ENCODE measurements at regions not wholly inside any gene's neighbourhood (a gene's known extent, or its start where the extent isn't known, plus 50 kb on each side); places are given as distances from the start of the nearest gene placed in this dataset.

GRCh38 chr1:90411185-90411584, 305.9 kb downstream of the BARHL2 start:
- no peaks in the 10 kb centered on the region for H3K27me3 ChIP-seq
- H3K27ac ChIP-seq, result no peak overlapping the region
- no peak overlapping the region for H3K4me3 ChIP-seq
- H3K9me3 ChIP-seq, result peaks cover 0 to 11% (median 0%) of the 10 kb centered on the region in 3 donors
- H3K4me1 ChIP-seq, result no peaks in the 10 kb centered on the region
- TF ChIP-seq EP300 (IDR thresholded peaks at IDR 0.05) (no peak), POLR2A (IDR thresholded peaks at IDR 0.05) (no peak), CTCF (IDR thresholded peaks at IDR 0.05) (no peak), POLR2AphosphoS5 (IDR thresholded peaks at IDR 0.05) (no peak)
- H3K36me3 ChIP-seq, result no peaks in the 10 kb centered on the region
- ATAC-seq, result no peak
- 74 to 100% methylated on average over 1 to 3 of the region's 3 CpGs for WGBS, 2 donors (ENCODE audit: low coverage in 1 of 2)

- no peaks in the 10 kb centered on the region for H3K36me3 ChIP-seq
- no peaks in the 10 kb centered on the region for H3K4me1 ChIP-seq
- no peak for ATAC-seq
- H3K9me3 ChIP-seq, result no peaks in the 10 kb centered on the region
- 83 to 92% methylated on average over 2 to 3 of the region's 3 CpGs for WGBS, 2 donors (ENCODE audit: low coverage in 1 of 2)
- H3K27ac ChIP-seq, result no peak overlapping the region
- H3K4me3 ChIP-seq, result no peak overlapping the region
- H3K27me3 ChIP-seq, result no peaks in the 10 kb centered on the region
- TF ChIP-seq POLR2AphosphoS5 (IDR thresholded peaks at IDR 0.05) (no peak), POLR2A (IDR thresholded peaks at IDR 0.05) (no peak), EP300 (IDR thresholded peaks at IDR 0.05) (no peak), CTCF (IDR thresholded peaks at IDR 0.05) (no peak)
These were observed 309.4 kb downstream of the BARHL2 start for GRCh38 chr1:90407737-90408136.

GRCh38 chr1:90405726-90406125, 311.4 kb downstream of the BARHL2 start:
- Histone ChIP-seq H3K4me3 (no peak overlapping the region), H3K27me3 (no peaks in the 10 kb centered on the region), H3K9me3 (no peaks in the 10 kb centered on the region), H3K27ac (no peak overlapping the region), H3K36me3 (no peaks in the 10 kb centered on the region), H3K4me1 (no peaks in the 10 kb centered on the region)
- 60 to 81% methylated on average over 1 to 4 of the region's 4 CpGs for WGBS, 2 donors (ENCODE audit: low coverage in 1 of 2)
- TF ChIP-seq POLR2A (IDR thresholded peaks at IDR 0.05) (no peak), POLR2AphosphoS5 (IDR thresholded peaks at IDR 0.05) (no peak), EP300 (IDR thresholded peaks at IDR 0.05) (no peak), CTCF (IDR thresholded peaks at IDR 0.05) (no peak)
- ATAC-seq, result no peak

GRCh38 chr1:90402893-90403849, 313.9 kb downstream of the BARHL2 start:
- Histone ChIP-seq H3K4me1 (no peaks in the 10 kb centered on the region), H3K36me3 (no peaks in the 10 kb centered on the region), H3K4me3 (no peak overlapping the region), H3K27me3 (no peaks in the 10 kb centered on the region), H3K27ac (no peak overlapping the region), H3K9me3 (no peaks in the 10 kb centered on the region)
- ATAC-seq, result no peak
- 50 to 70% methylated on average over 4 to 5 of the region's 5 CpGs for WGBS, 2 donors (ENCODE audit: low coverage in 1 of 2)
- TF ChIP-seq POLR2A (IDR thresholded peaks at IDR 0.05) (no peak), EP300 (IDR thresholded peaks at IDR 0.05) (no peak), CTCF (IDR thresholded peaks at IDR 0.05) (no peak), POLR2AphosphoS5 (IDR thresholded peaks at IDR 0.05) (no peak)

GRCh38 chr1:90400131-90400530, 317.0 kb downstream of the BARHL2 start:
- Histone ChIP-seq H3K4me3 (no peak overlapping the region), H3K4me1 (no peaks in the 10 kb centered on the region), H3K27ac (no peak overlapping the region), H3K27me3 (no peaks in the 10 kb centered on the region), H3K36me3 (no peaks in the 10 kb centered on the region), H3K9me3 (no peaks in the 10 kb centered on the region)
- TF ChIP-seq EP300 (IDR thresholded peaks at IDR 0.05) (no peak), POLR2A (IDR thresholded peaks at IDR 0.05) (no peak), POLR2AphosphoS5 (IDR thresholded peaks at IDR 0.05) (no peak), CTCF (IDR thresholded peaks at IDR 0.05) (no peak)
- no peak for ATAC-seq
- 28 to 57% methylated on average over 2 of the region's 2 CpGs for WGBS, 2 donors (ENCODE audit: low coverage in 1 of 2)

Measured in gastroesophageal sphincter (tissue), 4 donors.